Stimulated activated CD4-positive, alpha-beta T cell treated with anti-CD3 and anti-CD28 coated beads, Interleukin-15, amount 100 ng/mL, for 48 hours (primary cell): ENCODE measurements at regions not wholly inside any gene's neighbourhood (a gene's known extent, or its start where the extent isn't known, plus 50 kb on each side); places are given as distances from the start of the nearest gene placed in this dataset.
"Not testable (repeated sequence)": the region's sequence is repeated elsewhere in the genome, so short reads cannot be mapped to it uniquely, and the experiment has no call there.

Experiments used
- DNase-seq, 2 donors: peaks; one replicate each; pipeline ENCODE4 v3.0.0-alpha.2; 2020; ENCODE audit warnings: low read depth in 2 of 2

DNA sequence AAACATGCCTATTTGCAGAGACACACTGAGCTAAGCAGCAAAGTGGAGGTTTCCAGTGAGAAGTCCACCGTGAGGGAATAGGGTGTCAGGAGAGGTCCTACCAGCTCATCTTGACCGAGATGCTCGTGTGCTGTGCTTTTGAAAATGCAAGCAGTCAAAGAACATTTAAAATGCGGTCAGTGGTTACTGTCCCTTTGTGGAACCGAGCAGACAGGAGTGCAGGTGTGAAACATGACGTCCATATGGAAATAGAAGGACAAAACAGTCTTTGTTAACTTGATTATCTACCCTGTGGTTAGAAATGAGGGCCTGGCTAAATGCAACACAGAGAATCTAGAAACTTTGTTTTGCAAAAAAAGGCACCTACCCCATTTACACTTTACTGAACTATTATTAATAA is 473.3 kb downstream of the SPATA31A6 start:
- not testable (repeated sequence) for DNase-seq

DNA sequence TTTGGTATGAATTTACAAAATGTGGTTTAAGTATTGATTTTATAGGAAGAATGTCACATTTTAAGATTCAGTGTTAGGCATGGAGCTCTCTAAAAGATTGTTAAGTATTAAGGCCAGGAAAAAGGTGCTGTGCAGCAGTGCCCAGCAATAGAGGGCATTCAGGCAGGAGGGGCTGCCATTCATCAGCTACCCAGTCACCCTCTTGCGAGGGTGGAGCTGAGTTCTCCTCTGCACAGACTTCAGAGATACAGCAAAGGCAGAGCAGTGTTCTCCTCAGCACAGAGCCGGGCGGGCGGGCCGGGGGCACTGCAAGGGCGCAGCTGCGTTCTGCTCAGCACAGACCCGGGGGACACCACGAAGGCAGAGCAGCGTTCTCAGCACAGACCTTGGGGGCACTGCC is 474.0 kb downstream of the SPATA31A6 start:
- not testable (repeated sequence) for DNase-seq

DNA sequence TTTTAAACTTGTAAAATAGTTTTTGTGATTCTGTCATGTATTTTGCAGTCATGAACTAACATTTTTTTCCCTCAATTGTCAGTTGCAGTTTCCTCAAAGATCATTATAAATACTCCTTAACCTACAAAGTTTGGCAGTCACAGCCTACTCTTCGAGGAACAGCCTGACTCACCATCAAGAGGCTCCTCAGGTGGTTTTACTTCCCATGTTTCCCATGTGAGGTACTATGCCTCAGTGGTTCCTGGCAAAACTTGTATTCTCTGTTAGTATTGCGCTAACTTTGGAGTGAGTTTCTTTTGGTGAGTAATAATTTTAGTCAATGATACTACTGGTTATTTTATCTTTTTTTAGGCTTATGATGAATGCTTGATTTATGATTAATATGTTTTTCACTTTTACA is 513.7 kb downstream of the SPATA31A6 start:
- DNase-seq: not testable (repeated sequence)

DNA sequence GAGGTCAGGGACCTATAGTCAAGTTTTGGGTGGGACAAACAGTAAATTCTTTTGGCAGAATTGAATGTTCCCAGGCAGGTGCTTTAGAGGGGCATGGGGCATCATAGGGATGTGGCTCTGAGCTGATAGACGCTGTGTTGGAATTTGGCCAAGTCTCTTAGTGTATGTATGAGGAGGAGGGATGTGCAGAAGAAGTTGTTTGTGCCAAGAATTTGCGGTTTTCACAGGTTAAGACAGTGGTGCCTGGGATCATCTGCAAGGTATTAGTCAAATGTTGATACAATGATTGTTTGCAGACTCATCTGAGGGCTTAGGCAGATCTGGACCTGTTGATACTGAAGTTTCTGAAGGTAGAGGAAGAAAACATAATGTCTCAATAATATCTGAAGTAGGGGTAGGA is 519.4 kb downstream of the SPATA31A6 start:
- not testable (repeated sequence) for DNase-seq

DNA sequence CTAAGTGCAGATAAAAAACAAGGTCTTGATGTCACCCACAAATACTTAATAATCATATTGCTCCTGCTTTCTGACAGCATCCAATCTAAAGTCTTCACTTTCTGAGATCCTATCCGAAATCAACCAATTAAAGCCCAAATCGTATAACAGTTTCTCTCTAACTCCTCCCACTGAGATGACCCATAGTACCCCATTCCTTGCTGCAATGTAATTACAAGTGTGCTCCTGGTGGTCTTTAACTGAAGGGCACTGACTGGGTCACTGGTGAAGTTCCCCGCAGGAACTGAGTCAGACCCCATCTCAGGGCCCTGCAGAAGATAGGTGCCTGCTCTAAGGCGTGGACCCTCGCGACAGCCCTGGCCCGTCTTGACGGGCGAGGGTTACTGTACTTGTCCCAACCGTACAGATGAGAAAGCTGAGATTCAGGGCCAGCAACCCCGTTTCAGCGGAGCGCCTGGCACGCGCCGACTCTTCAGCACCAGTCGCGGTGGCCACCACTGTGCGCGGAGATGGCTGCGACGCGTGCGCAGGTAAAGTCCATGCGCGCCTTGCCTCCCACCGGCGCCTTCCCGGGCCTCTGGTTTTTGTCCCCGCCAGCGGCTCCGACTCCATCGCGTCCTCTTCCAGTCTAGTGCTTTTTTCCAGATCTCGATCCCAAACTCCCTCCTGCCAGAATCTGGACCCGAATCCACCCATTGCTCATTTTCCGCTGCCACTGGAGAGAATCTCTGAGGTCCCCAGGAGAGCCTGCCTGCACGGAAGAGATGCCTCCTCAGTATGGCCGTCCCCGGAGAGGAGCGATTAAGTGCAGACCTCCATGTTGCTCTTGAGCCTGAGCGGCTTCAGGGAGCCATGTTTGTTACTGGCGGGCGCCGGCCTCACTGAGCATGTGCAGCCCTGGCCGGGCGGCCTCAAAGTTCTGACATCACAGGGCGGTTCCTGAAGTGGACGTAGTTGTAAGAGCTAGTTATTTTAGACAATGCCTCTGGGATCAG is 541.7 kb downstream of the SPATA31A6 start:
- not testable (repeated sequence) for DNase-seq

DNA sequence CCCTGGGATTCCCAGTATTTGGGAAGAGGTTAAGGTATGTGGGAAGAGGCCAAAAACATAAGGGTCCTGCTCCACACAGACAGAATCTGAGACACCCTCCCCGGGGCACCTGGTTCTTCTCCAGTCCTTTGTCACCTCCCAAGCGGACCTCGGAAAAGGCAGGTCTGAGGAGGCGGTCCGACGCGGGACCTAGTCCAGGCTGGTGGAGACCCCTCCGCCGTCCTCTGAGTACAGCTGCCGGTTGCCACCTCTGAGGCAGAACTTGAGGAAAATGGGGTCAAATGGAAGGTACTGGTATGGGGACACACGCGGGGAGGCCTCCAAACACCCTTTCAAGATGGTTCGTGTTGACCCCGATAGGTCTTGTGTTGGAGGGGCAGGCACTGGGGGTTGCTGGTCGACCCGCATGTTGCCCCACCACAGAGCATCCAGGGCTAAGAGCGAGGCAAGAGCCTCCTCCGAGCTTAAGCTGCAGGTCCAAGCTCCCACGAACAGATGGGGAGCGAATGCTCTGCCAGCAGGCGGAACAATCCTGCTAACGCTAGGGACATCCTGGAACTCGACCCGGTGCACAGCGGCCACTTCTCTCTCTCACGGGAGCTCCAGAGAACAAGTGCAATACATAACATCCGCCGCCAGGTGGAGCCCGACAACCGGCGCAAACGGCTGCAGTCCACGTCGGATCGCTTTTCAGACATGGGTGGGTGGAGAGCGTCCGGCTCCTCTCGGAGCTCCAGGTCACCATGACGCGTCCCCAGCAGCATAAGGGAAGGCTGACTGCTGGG is 559.8 kb downstream of the SPATA31A6 start:
- peak; percentile 12 to 46 for DNase-seq

DNA sequence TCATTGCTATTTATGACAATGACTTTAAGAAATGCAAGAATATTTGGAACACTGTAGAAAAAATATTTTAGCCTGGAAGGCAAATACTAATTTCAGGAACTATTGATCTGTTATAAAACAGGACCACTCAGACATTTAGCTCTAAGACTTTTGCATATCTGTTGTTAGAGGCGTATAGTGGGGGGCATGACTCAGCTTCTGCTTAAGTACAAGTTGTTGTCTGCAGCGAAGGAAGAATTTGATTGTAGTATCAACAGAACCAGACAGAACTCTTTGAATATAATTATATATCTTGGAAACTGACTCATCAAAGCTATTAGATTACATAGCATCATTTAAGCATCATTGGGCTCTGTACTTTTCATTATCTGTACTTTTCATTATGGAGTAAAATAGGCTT is 573.8 kb downstream of the SPATA31A6 start:
- not testable (repeated sequence) for DNase-seq

DNA sequence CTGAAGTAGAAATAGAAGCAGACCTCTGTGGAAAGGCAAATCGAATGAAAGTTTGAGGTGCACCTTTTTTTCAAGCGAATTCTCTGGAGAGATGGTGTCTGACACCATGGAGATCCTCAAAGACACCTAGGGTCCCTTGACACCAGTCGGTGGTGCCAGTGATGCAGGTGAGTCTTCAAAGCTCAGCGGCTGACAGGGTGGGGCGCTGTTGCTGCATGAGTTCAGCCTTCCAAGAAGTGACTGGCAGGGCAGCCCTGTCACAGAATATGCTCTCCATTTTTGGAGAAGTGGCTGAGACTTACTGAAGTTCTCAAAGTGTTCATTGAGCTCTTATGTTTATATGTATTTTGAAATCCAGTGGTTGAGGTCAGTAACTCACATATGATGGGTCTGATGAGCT is 575.9 kb downstream of the SPATA31A6 start:
- not testable (repeated sequence) for DNase-seq

DNA sequence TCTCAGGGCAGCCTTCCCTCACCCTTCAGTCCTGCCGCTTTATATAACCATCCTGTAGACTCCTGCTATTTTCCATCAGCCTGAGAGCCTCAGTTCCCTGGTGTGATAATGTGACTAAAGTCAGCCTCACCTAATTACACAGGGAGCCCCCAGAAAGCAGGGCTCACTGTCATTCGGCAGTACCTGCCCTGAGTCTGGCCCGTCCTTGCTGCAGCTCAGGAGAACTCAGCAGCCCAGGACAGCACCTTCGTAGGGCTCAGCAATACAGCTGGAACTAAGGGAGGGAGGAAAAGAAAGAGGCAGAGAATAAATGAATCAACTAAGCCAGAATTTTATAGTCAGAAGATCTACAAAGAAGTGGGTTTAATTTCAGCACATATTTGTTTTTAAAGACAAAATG is 598.7 kb downstream of the SPATA31A6 start:
- DNase-seq: not testable (repeated sequence)

DNA sequence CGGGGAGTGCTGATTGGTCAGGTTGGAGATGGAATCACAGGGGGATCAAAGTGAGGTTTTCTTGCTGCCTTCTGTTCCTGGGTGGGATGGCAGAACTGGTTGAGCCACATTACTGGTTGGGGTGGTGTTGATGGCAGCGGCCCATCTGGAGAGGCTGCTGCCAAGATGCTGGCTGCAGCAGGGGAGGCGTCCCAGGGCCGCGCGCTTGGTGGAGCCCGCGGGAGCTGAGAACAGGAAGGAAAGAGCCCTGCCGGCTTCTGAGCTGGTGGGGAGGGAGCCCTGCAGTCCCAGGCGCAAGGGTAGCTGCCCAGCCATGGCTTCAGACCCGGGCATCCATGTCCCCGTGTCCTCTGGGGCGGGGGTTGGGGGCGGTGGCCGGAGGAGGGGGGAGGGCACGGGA is 609.3 kb downstream of the SPATA31A6 start:
- DNase-seq: not testable (repeated sequence)

DNA sequence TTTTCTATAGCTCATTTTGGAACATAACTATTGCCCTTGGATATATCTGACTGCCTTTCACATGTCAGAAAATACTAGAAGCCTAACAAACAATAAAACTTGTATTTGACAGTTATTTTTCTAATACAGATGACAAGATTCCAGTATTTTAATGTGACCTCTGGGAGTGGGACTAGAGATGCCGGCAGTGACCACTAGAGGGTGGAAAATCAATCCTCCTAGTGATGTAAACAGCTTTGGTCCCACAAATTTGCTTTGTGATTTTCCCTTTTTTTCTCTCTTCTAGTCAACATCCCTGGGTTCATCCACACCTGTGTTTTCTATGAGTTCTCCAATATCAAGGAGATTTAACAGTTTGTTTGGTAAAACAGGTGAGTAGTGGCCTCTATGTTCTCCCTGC is 615.1 kb downstream of the SPATA31A6 start:
- not testable (repeated sequence) for DNase-seq

DNA sequence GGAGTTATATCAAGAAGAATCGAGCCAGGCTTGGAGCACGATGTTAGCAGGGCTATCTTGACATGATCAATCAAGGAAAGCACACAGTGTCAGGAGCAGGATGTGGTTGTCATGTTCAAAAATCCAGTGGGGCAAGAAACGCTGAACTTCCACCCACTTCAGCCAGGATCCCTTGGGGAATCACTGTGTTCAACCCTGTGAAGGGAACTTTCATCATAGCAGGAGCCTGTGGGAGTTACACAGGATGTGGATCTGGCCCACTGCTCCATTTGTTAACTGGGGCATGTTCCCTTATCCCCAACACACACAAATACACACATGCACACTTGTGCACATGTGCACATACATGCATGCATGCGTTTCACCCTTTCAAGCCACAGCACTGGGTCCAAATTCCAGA is 619.3 kb downstream of the SPATA31A6 start:
- not testable (repeated sequence) for DNase-seq

DNA sequence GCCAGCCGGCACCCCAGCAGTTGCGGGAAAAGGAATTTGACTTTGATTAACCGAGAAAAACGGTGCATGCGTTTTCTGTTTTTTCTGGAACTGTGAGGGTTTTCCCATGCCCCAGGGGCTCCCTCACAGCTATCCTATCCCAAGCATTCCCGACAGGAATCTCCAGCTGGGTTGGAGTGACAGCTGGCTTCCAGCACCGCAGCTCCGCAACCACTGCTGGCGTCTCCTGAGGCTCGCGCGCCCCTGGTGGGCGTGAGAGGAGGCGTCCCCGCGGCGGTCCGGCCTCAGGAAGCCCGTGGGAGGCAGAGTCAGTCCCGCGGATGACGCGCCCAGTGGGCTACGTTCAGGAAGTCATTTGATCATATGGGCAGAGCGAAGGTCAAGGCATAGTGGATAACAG is 623.2 kb downstream of the SPATA31A6 start:
- not testable (repeated sequence) for DNase-seq

DNA sequence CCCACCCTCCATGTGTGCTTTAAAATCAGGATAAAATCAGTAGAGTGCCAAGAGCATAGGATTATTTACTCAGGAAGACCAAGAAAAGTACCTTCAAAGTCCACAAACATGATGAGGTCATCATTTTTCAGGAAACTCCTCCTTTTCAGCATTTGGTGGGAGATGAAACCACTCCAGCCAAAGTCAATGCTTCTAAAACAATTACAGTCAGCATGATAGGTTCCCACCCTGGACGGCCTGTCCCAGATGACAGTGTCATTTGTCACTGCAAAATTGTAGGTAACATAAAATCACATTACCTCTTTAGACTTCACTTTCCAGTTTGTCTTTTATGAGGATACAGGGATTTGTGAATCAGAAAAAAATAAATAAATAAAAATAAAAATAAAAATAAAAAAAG is 638.0 kb downstream of the SPATA31A6 start:
- DNase-seq: not testable (repeated sequence)

DNA sequence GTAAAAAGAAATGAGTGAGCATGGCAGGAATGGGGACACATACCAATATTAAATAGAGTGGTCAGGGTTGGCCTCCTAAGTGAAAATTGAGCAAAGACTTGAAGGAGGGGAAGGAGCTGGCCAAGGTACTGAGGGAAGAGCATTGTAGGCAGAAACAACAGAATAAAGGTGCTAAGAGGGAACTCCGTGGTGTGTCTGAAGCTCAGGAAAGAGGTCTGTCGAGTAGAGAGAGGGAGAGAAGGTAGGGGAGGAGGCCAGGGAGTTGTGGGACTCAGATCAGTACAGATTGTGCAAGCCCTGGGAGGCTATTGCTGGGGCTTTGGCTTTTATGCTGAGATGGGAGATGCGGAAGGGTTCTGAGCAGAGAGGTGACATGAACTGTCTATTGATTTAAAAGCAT is 664.7 kb downstream of the SPATA31A6 start:
- not testable (repeated sequence) for DNase-seq

DNA sequence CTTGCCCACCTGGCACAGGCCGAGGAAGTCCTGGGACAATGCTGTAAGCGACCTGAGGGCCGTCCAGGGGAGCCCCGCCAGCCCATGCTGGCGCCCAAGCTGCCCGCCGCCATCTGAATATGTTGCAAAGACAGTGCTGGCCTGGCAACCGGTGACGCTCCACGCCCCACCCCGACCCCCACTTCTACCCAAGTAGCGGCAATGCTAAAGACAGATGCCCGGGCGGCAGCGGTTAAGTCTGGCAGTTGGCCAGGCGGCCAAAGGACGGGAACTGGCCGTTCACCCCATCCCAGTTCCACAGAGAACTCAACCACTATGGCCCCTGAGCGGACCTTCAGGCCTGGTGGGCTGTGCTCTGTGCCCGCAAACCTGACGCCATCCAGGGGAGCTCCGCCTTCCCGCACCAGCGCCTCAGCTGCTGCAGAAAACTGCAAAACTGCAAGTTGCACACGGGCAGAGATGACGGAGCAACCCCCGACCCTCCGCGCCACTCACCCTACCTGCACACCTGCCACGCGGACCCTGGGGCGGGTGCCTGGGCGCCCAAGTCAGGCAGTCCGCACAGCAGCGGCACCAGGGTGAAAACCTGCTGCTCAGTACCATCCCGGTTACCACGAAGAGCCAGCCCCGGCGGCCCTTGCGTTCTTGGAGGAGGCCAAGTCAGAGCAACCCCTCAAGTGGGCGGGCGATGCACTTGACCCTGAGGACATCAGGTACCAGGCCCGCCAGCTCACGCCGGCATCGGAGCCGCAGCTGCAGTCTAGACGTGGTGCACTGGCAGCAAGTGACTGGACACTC is 667.6 kb downstream of the SPATA31A6 start:
- DNase-seq: not testable (repeated sequence)

DNA sequence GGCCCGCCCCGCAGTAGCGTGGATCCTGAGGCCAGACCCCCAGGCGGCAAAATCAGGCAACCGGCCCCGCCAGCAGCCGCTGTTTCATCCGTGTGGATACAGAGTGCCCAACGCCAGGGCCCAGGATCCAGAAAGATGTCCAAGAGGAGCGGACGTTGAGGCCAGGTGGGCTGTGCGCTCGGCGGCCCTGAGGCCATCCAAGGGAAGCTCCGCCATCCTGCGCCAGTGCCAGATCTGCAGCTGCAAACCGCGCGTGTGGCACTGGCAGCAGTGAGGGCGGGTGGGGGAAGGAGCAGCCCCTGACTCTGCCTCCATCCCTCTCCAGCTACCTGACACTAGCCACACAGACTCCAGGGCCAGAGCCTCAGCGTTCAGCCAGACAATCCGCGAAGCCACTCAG is 668.2 kb downstream of the SPATA31A6 start:
- not testable (repeated sequence) for DNase-seq

DNA sequence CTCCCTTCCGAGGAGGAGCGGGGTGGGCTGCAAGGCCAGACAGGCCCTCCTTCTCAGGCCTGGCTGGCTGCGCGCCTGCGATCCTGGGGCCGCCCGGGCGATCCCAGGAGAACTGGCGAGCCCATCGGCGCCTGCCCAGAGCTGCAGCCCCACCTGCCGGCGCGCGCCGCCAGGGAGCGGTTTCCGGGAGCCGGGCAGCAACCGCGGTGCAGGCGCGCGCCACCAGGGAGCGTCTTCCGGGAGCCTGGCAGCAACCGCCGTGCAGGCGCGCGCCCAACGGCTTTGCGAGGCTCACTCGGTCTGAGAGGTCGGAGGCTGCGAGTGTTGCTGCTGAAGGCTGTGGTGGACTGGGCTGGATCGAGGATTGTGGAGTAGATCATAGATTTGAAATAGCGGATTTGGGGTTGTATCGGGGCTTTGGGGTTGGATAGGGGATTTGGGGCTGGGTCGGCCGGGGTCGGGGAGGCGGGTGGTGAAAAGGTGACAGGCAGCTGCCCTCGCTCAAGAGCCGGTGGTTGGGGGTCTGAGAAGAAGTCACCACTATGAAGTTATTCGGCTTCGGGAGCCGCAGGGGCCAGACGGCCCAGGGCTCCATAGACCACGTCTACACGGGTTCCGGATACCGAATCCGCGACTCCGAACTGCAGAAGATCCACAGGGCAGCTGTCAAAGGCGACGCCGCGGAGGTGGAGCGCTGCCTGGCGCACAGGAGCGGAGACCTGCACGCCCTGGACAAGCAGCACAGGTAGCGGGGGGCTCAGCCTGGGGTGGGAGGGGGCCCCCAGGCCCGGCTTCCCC is 668.9 kb downstream of the SPATA31A6 start:
- DNase-seq: peak in 1 of 2 donors; percentile 0

DNA sequence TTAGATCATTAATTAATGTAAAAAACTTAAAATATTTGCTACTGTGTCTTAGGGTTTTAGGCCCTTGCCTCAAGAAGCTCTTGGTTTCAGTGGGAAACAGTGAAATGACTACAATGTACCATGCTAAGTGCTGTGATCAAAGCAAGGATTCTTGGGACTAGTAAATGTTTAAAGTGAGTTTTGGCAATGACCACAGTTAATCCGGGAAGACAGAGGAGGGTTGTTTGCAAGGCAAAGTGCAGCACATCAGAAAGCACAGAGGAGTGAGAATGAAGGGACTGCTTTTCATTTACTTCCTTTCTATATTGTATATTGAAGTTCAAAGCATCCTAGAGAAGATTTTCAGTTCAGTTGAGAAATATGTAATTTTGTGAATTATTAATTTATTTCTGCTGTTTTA is 676.7 kb downstream of the SPATA31A6 start:
- DNase-seq: not testable (repeated sequence)

DNA sequence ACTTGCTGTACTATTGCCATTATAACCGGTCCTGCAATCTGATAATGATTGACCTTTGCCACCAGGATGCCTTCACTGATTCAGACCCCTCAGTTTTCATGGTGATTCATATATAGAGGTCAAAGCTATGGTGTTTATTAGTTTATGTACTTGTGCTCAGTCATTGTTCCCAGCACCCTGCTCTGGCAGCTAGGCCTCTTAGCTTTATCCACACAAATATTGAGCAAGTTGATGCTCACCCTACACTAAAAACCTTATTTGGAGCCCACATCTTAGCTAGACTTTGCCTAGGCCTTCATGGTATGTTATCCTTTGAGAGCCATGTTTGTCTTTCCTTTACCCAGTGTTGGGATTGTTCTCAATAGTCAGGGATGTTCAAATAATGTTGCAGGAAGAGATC is 679.0 kb downstream of the SPATA31A6 start:
- not testable (repeated sequence) for DNase-seq
